NCI-H2196 treated with DMSO at 0.1 percent for 48 hours (cell line): ENCODE measurements at regions not wholly inside any gene's neighbourhood (a gene's known extent, or its start where the extent isn't known, plus 50 kb on each side); places are given as distances from the start of the nearest gene placed in this dataset.
"Not testable (repeated sequence)": the region's sequence is repeated elsewhere in the genome, so short reads cannot be mapped to it uniquely, and the experiment has no call there.

Source experiments
- DNase-seq: peaks from one replicate; lab custom pipeline; 2025; ENCODE audit not compliant: unreplicated experiment; lab: John Stamatoyannopoulos, UW

- DNase-seq: no peak
Measured at GRCh38 chr4:13981499-13981898, 354.0 kb upstream of the BOD1L1 start.

- no peak for DNase-seq
Measured at GRCh38 chr4:13982010-13982409, 354.5 kb upstream of the BOD1L1 start.

GRCh38 chr4:13983189-13983790 lies 355.8 kb upstream of the BOD1L1 start:
- DNase-seq: no peak

GRCh38 chr4:13984991-13985800 lies 357.7 kb upstream of the BOD1L1 start:
- no peak for DNase-seq

- no peak for DNase-seq
Measured at GRCh38 chr4:13985837-13986236, 358.3 kb upstream of the BOD1L1 start.

- no peak for DNase-seq
Measured at GRCh38 chr4:13986548-13986947, 359.0 kb upstream of the BOD1L1 start.

GRCh38 chr4:13988353-13989305 lies 361.1 kb upstream of the BOD1L1 start:
- DNase-seq: no peak

- no peak for DNase-seq
Measured at GRCh38 chr4:13989501-13989900, 362.0 kb upstream of the BOD1L1 start.

- no peak for DNase-seq
Measured at GRCh38 chr4:13990596-13991589, 363.4 kb upstream of the BOD1L1 start.

GRCh38 chr4:13992041-13992440 lies 364.5 kb upstream of the BOD1L1 start:
- DNase-seq: no peak

- no peak for DNase-seq
Measured at GRCh38 chr4:13992975-13993520, 365.5 kb upstream of the BOD1L1 start.

GRCh38 chr4:13994016-13994415 lies 366.5 kb upstream of the BOD1L1 start:
- no peak for DNase-seq

- no peak for DNase-seq
Measured at GRCh38 chr4:13998850-13999445, 371.4 kb upstream of the BOD1L1 start.

- DNase-seq: no peak
Measured at GRCh38 chr4:14000091-14000814, 372.7 kb upstream of the BOD1L1 start.

- DNase-seq: not testable (repeated sequence)
Measured at GRCh38 chr4:14002331-14002730, 374.8 kb upstream of the BOD1L1 start.

GRCh38 chr4:14008494-14008893 lies 381.0 kb upstream of the BOD1L1 start:
- DNase-seq: no peak

GRCh38 chr4:14018191-14018853 lies 390.8 kb upstream of the BOD1L1 start:
- DNase-seq: no peak

GRCh38 chr4:14022456-14022855 lies 394.9 kb upstream of the BOD1L1 start:
- no peak for DNase-seq
